Right lobe of liver (tissue), 6 donors: ENCODE measurements at regions not wholly inside any gene's neighbourhood (a gene's known extent, or its start where the extent isn't known, plus 50 kb on each side); places are given as distances from the start of the nearest gene placed in this dataset.
A peak's percentile ranks its signal among the peaks of the same experiment; 100 is the strongest.
"Not testable (repeated sequence)": the region's sequence is repeated elsewhere in the genome, so short reads cannot be mapped to it uniquely, and the experiment has no call there.

Source experiments
- ATAC-seq, 4 donors: fragments of 200-7000 bp; cut with Tn5 transposase; one replicate each; pipeline ENCODE4 v1.9.1; 2020; ENCODE audit warnings: mild to moderate bottlenecking in 4 of 4, moderate library complexity in 4 of 4
- DNase-seq, 3 donors: peaks; one replicate each; pipeline ENCODE4 v3.0.0-alpha.2; 2020
- H3K27ac ChIP-seq, 3 donors: fragments of 200-600 bp; one replicate each; pipeline ENCODE4 v1.8.0; 2022
- H3K27me3 ChIP-seq, 2 donors: fragments of 200-600 bp; one replicate each; pipeline ENCODE4 v1.8.0; 2022
- H3K36me3 ChIP-seq, 4 donors: fragments of 200-600 bp; sonication (generic) in 1 of 4; one replicate each; pipeline versions ENCODE4 v1.5.1 to v1.8.0; 2017 to 2022; ENCODE audit warnings: control low read depth in 1 of 4
- H3K4me1 ChIP-seq, 4 donors: fragments of 200-600 bp; sonication (generic) in 1 of 4; one replicate each; pipeline versions ENCODE4 v1.5.1 to v1.8.0; 2017 to 2022; ENCODE audit warnings: control low read depth in 1 of 4
- H3K4me3 ChIP-seq, 3 donors: fragments of 200-600 bp; one replicate each; pipeline ENCODE4 v1.8.0; 2022
- H3K9me3 ChIP-seq, 4 donors: fragments of 200-600 bp; sonication (generic) in 1 of 4; one replicate each; pipeline versions ENCODE4 v1.5.1 to v1.8.0; 2017 to 2022; ENCODE audit warnings: control low read depth in 1 of 4
- POLR2A ChIP-seq: fragments of 450-650 bp; IDR thresholded peaks from one replicate; pipeline ENCODE4 v1.6.1; 2017; ENCODE audit warnings: antibody characterized with exemption, mild to moderate bottlenecking
- WGBS: methylation state at CpG from one replicate; pipeline ENCODE4 v1.1.6; 2018; ENCODE audit warnings: low coverage, low lambda C conversion rate; ENCODE audit not compliant: insufficient coverage; ENCODE audit errors: missing lambda C conversion rate; 5-methylcytosine and 5-hydroxymethylcytosine counted together
- intact Hi-C, 2 donors: fragments of 100-400 bp; cut with DNase I; formaldehyde crosslinking; loops; one replicate each; pipeline versions ENCODE4 v1.11.2 to v1.14.1; 2022
- TF ChIP-seq, protein P1 (sequence below), 4 donors: fragments of 200-600 bp in 3 of 4; fragments of 450-650 bp in 1 of 4; IDR thresholded peaks; one replicate each; pipeline versions ENCODE4 v1.5.1 to v1.8.0; 2016 to 2022; ENCODE audit warnings: antibody characterized with exemption in 4 of 4, mild to moderate bottlenecking in 2 of 4
- donor health status: DM: no; HTN: yes; CAD: no.
- donor health status: DM: no; HTN: no; CAD: no.
- donor health status: DM: no; HTN: no; CAD: no.
- donor health status: DM: no; HTN: yes; CAD: no.
- donor health status: DM: no; HTN: yes; CAD: no.

DNA sequence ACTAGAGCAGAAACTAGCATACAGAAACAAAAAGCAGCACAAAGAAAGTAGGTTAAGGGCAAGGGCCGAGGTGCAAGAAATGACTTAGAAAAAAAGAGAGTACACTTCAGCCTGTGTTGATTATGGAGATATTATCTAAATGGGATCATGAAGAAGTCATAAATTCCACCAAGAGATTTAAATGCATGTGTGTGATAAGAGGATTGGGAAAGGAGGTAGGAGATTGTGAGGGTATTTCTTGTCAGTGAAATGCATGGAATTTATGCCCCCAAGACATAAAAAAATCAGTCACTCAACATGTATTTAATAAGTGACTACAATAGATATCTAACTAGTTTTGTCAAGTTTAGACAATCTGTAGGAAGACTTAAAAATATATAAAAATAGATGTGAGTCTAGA, 976.2 kb upstream of the LRFN5 start:
- Histone ChIP-seq H3K27me3 (no peaks in the 10 kb centered on the region), H3K9me3 (no peaks in the 10 kb centered on the region), H3K36me3 (no peaks in the 10 kb centered on the region), H3K4me3 (no peak overlapping the region), H3K4me1 (no peaks in the 10 kb centered on the region), H3K27ac (no peak overlapping the region)
- ATAC-seq, result no peak
- no peak for DNase-seq
- 33% methylated on average over 1 of the region's 1 CpG for WGBS
- intact Hi-C loops, result no loop called here
- no peak for TF ChIP-seq POLR2A
- TF ChIP-seq, protein P1, sequence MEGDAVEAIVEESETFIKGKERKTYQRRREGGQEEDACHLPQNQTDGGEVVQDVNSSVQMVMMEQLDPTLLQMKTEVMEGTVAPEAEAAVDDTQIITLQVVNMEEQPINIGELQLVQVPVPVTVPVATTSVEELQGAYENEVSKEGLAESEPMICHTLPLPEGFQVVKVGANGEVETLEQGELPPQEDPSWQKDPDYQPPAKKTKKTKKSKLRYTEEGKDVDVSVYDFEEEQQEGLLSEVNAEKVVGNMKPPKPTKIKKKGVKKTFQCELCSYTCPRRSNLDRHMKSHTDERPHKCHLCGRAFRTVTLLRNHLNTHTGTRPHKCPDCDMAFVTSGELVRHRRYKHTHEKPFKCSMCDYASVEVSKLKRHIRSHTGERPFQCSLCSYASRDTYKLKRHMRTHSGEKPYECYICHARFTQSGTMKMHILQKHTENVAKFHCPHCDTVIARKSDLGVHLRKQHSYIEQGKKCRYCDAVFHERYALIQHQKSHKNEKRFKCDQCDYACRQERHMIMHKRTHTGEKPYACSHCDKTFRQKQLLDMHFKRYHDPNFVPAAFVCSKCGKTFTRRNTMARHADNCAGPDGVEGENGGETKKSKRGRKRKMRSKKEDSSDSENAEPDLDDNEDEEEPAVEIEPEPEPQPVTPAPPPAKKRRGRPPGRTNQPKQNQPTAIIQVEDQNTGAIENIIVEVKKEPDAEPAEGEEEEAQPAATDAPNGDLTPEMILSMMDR (IDR thresholded peaks at IDR 0.05), result no peak

DNA sequence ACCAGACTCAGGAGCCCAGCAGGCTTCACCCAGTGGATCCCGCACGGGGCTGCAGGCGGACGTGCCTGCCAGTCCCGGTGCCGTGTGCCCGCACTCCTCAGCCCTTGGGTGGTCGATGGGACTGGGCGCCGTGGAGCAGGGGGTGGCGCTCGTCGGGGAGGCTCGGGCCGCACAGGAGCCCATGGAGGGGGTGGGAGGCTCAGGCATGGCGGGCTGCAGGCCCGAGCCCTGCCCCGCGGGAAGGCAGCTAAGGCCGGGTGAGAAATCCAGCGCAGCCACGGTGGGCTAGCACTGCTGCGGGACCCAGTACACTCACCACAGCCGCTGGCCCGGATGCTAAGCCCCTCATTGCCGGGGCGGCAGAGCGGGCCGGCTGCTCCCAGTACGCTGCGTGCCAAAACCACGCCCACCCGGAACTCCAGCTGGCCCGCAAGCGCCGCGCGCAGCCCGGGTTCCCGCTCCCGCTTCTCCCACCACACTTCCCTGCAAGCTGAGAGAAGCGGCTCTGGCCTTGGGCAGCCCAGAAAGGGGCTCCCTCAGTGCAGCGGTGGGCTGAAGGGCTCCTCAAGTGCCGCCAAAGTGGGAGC, 977.0 kb upstream of the LRFN5 start:
- H3K36me3 ChIP-seq, H3K4me1 ChIP-seq, H3K4me3 ChIP-seq, H3K27me3 ChIP-seq, H3K9me3 ChIP-seq, ATAC-seq, intact Hi-C loops, H3K27ac ChIP-seq: not testable (repeated sequence)
- DNase-seq, result peak in 2 of 3 donors; percentile 16 to 40
- 97% methylated on average over 13 of the region's 44 CpGs for WGBS

DNA sequence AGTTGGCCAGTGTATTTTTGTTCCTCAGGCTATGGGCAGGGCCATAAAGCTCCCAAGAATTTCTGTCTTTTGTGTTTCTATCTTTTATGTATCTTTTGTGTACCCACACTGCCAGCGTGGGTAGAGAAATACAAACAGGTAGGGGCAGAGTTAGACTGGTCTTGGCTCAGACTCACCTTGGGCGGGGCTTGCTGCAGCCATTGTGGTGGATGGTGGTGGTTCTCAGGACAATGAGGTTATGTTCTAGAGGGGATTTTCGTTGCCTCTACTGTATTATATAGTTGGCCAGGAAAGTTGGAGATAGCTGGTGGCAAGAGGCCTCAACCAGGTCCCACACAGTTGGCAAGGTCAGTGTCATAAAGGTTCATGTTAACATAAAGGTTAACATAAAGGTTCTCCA, 977.5 kb upstream of the LRFN5 start:
- no peak overlapping the region for H3K4me3 ChIP-seq
- H3K27me3 ChIP-seq, result no peaks in the 10 kb centered on the region
- intact Hi-C loops, result no loop called here
- TF ChIP-seq, protein P1 (IDR thresholded peaks at IDR 0.05), result no peak
- no peak for TF ChIP-seq POLR2A
- no peaks in the 10 kb centered on the region for H3K36me3 ChIP-seq
- DNase-seq, result no peak
- no peaks in the 10 kb centered on the region for H3K9me3 ChIP-seq
- H3K4me1 ChIP-seq, result no peaks in the 10 kb centered on the region
- no peak overlapping the region for H3K27ac ChIP-seq
- 47% methylated on average over 3 of the region's 3 CpGs for WGBS
- no peak for ATAC-seq

DNA sequence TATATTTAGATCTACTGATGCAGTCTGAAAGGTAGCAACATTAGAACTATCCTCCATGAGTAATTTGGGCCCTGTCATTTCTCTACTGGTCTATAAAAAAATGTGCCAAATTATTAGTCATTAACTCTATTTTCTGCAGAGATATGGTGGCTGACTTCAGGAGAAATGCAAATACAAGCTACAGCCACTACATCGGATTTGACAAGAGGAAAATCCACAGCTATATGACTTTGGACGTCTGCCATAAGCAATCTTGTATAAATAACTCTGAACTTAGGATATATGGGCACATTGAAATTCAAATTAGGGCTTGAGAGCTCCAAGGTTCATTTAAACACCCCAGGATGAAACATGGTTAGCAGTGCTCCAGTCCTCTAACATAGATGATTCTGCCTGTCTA, 983.0 kb upstream of the LRFN5 start:
- TF ChIP-seq, protein P1 (IDR thresholded peaks at IDR 0.05), result no peak
- TF ChIP-seq POLR2A, result no peak
- Histone ChIP-seq H3K27ac (no peak overlapping the region), H3K27me3 (no peaks in the 10 kb centered on the region), H3K4me3 (no peak overlapping the region), H3K9me3 (no peaks in the 10 kb centered on the region), H3K4me1 (no peaks in the 10 kb centered on the region), H3K36me3 (no peaks in the 10 kb centered on the region)
- intact Hi-C loops, result no loop called here
- 32% methylated on average over 2 of the region's 2 CpGs for WGBS
- DNase-seq, result no peak
- ATAC-seq, result no peak

DNA sequence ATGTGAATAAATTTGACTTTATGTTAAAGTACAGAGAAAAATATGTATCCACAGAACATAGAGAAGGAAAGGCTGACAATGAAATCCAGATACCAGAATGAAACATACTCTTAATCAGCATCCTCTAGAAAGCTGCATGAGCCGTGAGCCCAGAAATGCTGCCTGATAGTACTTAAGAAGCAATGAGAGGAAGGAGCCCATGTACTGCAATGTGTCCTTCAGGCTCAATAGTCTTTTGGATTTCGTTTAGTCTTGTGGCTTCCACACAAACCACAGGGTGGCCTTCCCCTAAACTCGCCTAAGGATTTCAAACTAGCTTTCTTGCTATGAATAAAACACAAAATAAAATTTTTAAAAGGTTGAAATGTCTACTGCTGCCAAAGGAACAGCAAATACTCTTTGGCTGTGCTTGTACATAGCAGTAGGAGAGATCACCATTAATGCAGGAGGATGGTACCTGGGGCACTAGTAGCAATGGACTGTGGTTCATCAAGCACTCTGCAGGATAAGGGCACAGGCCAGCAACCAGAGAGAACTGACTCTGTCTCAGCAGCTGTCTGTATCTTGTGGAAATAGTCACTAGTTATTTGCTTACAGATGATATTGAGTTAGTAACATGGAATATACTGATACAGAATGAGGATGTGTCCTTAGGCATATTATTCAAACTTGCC, 988.3 kb upstream of the LRFN5 start:
- no peaks in the 10 kb centered on the region for H3K36me3 ChIP-seq
- H3K27me3 ChIP-seq, result no peaks in the 10 kb centered on the region
- intact Hi-C loops, result no loop called here
- H3K9me3 ChIP-seq, result no peaks in the 10 kb centered on the region
- no peak overlapping the region for H3K27ac ChIP-seq
- H3K4me1 ChIP-seq, result no peaks in the 10 kb centered on the region
- ATAC-seq (no peak), DNase-seq (no peak)
- WGBS, result 16% methylated on average over 3 of the region's 3 CpGs
- TF ChIP-seq POLR2A, result no peak
- TF ChIP-seq, protein P1 (IDR thresholded peaks at IDR 0.05), result no peak
- no peak overlapping the region for H3K4me3 ChIP-seq
